ENCODE measurements at regions not wholly inside any gene's neighbourhood (a gene's known extent, or its start where the extent isn't known, plus 50 kb on each side); places are given as distances from the start of the nearest gene placed in this dataset.

GRCh38 chr10:44320756-44321155, 64.1 kb downstream of the CXCL12 start:
- TF ChIP-seq ZFP30 (CRISPR knock-in tag; IDR thresholded peaks at IDR 0.05) (no peak), ISL1 (CRISPR knock-in tag; IDR thresholded peaks at IDR 0.05) (no peak), TCF4 (CRISPR knock-in tag; IDR thresholded peaks at IDR 0.05; ENCODE audit: borderline replicate concordance) (no peak), ZNF565 (CRISPR knock-in tag; conservative IDR thresholded peaks at IDR 0.05; ENCODE audit: low read depth) (no peak), SNAI2 (CRISPR knock-in tag; IDR thresholded peaks at IDR 0.05) (no peak)
- TF ChIP-seq, protein P1, sequence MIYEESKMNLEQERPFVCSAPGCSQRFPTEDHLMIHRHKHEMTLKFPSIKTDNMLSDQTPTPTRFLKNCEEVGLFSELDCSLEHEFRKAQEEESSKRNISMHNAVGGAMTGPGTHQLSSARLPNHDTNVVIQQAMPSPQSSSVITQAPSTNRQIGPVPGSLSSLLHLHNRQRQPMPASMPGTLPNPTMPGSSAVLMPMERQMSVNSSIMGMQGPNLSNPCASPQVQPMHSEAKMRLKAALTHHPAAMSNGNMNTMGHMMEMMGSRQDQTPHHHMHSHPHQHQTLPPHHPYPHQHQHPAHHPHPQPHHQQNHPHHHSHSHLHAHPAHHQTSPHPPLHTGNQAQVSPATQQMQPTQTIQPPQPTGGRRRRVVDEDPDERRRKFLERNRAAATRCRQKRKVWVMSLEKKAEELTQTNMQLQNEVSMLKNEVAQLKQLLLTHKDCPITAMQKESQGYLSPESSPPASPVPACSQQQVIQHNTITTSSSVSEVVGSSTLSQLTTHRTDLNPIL (CRISPR knock-in tag; IDR thresholded peaks at IDR 0.05; ENCODE audit: low read depth) = no peak

Data from SK-N-SH treated with all-trans-retinoic acid at 6 μM for 48 hours (cell line).